RCC 7860 (cell line): ENCODE measurements at regions not wholly inside any gene's neighbourhood (a gene's known extent, or its start where the extent isn't known, plus 50 kb on each side); places are given as distances from the start of the nearest gene placed in this dataset.
A peak's percentile ranks its signal among the peaks of the same experiment; 100 is the strongest.
"Not testable (repeated sequence)": the region's sequence is repeated elsewhere in the genome, so short reads cannot be mapped to it uniquely, and the experiment has no call there.

Experiments used
- DNase-seq: peaks from one replicate; pipeline ENCODE4 v3.0.0-alpha.2; 2015; ENCODE audit warnings: low spot score
- FAIRE-seq: peaks from 2 replicates; lab custom pipeline; 2012; peaks lifted over from hg19 to GRCh38; lab: Jason Lieb, UNC

DNA sequence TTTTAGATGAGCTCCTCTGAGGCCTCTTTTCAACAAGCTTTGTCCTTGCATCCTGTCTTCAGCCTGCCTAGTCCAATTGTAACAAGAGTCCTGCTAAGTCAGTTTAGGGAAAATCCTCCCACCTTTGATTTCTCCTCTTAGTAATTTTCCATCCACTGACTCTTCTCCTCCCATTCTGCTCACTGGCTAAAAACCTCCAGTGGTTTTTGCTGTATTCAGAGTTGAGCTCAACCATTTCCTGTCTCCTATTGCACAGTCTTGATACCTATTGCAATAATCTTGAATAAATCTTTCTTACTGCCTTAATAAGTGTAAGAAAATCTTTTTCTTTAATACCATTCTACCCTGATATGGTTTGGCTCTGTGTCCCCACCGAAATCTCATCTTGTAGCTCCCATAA is 117.8 kb upstream of the ENPP6 start:
- FAIRE-seq (no peak), DNase-seq (no peak)

DNA sequence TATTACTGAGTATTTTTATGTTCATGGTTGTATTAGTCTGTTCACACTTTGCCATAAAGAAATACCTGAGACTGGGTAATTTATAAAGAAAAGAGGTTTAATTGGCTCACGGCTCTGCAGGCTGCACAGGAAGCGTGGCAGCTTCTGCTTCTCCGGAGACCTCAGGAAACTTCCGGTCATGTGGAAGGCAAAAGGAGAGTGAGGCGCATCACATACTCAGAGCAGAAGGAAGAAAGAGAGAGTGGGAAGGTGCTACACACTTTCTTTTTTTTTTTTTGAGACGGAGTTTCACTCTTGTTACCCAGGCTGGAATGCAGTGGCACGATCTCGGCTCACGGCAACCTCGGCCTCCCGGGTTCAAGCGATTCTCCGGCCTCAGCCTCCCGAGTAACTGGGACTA is 115.8 kb upstream of the ENPP6 start:
- FAIRE-seq, DNase-seq: not testable (repeated sequence)

GRCh38 chr4:184331268-184331995 is 113.8 kb upstream of the ENPP6 start:
- DNase-seq: no peak
- FAIRE-seq: no peak

- not testable (repeated sequence) for FAIRE-seq
Measured at GRCh38 chr4:184330517-184331094, 112.9 kb upstream of the ENPP6 start.

DNA sequence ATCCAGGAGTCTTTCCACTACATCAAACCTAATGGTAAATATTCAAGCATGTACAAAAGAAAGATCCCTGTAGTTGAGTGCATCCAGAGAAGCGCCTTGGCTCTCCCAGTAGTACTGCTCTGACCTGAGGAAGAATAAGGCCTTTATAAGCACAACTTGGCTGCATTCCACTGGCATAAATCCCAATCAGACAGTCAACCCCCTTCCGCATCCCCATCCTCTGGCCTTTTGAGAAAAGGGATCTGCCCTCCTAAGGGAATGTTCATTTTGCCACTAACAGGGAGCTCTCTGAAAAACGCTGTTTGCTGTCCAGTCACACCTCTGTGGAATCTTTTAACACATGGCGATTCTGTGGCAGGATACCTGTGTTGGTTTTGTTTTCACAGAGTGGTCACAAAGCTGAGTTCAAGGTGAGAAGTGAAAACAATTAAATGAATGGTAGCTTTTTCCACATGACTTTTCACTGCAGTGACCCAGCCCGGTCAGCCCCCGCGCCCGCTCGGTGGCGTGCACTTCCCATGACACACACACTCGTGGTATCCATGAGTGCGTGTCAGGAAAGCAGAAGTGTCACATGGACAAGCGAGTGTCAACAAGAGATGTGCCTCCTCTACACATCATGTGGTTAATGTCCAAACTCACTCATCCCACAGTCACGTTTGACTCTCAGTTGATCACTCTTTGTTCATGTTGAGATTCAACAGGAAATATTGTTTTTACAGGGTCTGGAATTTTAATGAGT is 112.2 kb upstream of the ENPP6 start:
- FAIRE-seq (no peak), DNase-seq (no peak)

More at GRCh38 chr4:184330517-184331094, 112.9 kb upstream of the ENPP6 start:
- not testable (repeated sequence) for DNase-seq

GRCh38 chr4:184329235-184329634 is 111.6 kb upstream of the ENPP6 start:
- no peak for DNase-seq
- FAIRE-seq: no peak

DNA sequence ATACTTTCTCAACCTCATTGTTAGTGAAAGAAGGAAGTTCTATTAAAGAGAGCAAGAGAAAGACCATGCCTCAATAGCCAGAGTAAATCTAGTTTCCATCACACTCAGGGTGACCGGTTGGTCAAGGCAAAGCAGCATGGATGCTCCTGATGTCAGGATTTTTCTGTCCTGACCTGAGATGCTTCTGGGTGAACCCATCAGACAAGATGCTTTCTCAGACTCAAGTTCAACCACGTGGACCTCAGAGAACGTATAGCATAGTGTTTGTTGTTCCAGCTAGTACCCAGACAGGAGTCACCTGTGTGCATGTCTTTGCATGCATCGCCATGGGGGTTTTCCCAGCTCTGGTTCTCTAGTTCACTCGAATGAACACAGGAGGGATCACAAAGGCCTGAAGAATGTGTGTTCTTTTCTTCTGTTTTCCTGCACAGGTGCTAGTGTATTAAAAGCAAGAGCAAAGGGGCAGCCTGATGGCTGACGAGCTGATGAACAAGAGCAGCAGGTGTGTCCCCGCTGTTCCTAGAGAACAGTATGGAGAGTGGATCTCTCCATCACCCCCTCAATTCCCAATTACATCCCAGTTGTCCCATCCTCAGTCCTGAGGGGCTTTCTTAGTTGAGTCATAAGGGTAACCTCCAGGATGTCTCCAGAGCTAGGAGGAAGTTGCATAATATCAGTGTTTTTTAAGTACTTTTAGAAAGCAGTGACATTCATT is 110.5 kb upstream of the ENPP6 start:
- FAIRE-seq: no peak
- no peak for DNase-seq

- FAIRE-seq: no peak
- no peak for DNase-seq
Measured at GRCh38 chr4:184324939-184325477, 107.3 kb upstream of the ENPP6 start.

DNA sequence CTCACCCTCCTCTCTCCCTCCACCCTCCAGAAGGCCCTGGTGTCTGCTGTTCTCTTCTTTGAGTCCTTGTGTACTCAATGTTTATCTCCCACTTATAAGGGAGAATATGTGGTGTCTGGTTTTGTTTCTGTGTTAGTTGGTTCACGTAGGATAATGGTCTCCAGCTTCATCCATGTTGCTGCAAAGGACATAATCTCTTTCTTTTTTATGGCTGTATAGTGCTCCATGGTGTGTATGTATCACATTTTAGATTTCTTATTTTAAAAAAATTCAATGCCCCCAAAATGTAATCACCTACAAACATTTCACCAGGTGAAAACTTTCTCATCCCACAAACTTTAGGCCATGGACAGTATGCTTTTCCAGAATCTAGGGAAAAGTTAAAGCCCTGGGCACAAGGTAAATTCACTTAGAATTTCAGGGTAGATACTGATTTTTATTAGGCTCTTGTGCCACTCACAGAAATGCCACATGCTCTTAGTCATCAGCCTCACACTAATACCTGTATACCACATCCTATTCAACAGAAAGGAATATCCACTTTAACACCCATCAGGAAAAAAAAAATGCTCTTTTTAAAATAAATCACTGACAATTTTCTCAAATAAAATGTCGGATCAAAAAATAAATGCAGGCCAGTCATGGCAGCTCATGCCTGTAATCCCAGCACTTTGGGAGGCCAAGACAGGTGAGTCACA is 104.8 kb upstream of the ENPP6 start:
- no peak for FAIRE-seq
- peak; percentile 4 for DNase-seq

- DNase-seq: no peak
- FAIRE-seq: no peak
Measured at GRCh38 chr4:184320631-184321030, 103.0 kb upstream of the ENPP6 start.

GRCh38 chr4:184318852-184319251 is 101.2 kb upstream of the ENPP6 start:
- FAIRE-seq (no peak), DNase-seq (no peak)

- FAIRE-seq (no peak), DNase-seq (no peak)
Measured at GRCh38 chr4:184317234-184317918, 99.7 kb upstream of the ENPP6 start.

DNA sequence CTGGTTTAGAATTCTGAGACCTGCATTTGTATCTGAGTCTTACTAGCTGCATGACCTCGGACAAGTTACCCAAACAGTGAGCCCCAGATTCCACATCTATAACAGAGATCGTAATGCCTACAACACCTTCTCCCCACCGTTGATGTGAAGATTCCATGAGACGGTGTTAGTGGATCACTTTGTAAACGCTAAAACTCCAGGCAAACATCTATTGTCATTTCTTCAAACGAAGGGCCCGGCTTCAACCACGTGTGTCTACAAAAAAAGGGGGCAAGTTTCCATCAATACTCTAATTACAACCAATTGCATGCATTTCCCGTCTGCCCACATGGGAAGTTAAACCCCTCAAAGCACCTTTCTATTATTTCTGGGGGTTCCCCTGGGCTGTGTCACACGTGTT is 99.1 kb upstream of the ENPP6 start:
- FAIRE-seq: no peak
- no peak for DNase-seq

- no peak for DNase-seq
- FAIRE-seq: no peak
Measured at GRCh38 chr4:184315675-184316359, 98.1 kb upstream of the ENPP6 start.

DNA sequence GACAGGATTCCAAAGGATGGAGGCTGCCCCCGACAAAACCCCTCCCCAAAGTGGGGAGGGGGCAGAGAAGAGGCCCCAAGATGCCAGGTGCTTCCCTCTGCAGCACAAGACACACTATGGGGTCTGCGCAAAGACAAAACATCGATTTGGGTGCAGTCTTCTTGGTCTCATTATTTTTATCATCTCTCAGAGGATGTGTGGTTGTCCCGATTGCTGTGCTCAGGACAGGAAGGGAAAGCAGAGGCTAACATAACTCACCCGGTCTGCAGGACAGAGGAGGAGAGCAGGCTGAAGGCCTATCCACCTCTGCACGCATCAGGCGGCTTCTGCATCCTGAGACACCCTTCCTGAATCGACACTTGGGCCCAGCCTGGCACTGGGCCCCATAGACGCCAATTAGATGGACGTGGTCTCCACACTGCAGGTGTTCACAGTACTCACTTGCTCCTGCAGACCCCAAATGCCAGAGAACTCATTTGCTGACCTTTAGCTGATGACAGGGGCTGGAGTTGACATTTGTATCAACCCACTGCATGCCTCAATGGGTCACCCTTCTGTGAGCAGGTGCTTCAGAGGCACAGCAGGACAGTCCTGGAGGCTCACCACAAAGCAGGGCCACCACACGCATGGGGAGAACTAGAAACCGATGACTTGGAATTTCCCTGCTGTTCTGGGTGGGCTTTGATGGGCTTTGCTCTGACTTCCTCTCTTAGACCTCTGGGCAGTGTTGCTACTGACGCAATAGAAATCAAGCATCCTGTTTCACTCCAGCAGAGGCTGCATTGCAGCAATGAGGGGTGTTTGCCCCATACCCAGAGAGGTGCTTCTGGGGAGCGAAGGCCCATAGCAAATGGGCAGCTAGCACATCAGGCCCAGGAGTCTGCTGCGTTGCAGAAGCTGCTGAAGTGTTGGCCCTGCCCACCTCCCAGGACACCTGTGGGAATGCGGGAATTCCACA is 96.3 kb upstream of the ENPP6 start:
- DNase-seq (no peak), FAIRE-seq (no peak)

DNA sequence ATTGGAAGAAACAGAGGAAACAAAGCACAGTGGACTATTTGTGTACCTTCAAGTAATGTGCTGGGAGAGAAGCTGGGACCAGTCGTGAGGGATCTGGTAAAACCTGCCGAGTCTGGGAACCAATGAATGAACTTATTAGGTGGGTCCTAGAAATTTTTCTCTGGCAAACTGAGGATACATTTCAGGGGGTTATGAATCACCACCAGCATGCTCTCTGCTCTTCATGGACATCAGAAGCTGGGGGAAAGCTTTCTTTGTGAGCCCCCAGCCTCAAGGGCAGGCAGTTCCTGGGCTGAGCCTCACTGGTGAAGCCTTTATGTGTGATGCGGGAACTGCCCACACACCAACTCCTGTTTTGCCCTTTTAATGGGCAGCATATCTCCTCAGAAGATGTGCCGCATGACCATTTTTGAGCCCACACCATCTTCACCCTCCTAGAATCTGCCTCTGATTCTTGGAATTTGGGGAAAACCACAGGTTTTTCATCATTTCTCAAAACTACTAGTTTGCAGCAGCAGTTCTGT is 95.4 kb upstream of the ENPP6 start:
- FAIRE-seq (no peak), DNase-seq (no peak)

DNA sequence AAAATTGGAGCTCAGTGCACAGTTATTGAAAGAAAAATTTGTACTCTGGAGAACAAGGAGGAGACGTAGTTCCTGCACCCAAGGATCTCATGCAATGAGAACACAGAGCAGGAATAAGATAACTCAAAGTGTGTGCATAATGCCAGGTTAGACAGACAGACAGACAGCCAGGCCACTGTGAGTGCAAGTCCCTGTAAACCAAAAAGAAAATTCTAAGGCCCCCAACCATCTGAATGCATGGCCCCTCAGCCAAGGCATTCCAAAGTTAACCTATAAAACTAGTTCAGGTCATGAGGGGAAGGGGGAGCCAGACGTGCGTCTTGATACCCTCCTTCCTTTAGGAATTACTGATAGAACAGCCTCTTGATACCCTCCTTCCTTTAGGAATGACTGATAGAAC is 94.5 kb upstream of the ENPP6 start:
- no peak for DNase-seq
- no peak for FAIRE-seq
